RWPE2 (cell line): ENCODE measurements at regions not wholly inside any gene's neighbourhood (a gene's known extent, or its start where the extent isn't known, plus 50 kb on each side); places are given as distances from the start of the nearest gene placed in this dataset.

ENCODE experiments used
- ATAC-seq: fragments of 200-7000 bp; cut with Tn5 transposase; 3 replicates; pipeline ENCODE4 v1.9.1; 2021; ENCODE audit warnings: low read depth
- DNase-seq: peaks from one replicate; pipeline ENCODE4 v3.0.0-alpha.2; 2020; ENCODE audit warnings: low spot score
- H3K27ac ChIP-seq: fragments of 450-650 bp; 2 replicates; pipeline ENCODE4 v1.5.1; 2017; ENCODE audit warnings: mild to moderate bottlenecking; ENCODE audit not compliant: poor library complexity, severe bottlenecking
- H3K27me3 ChIP-seq: fragments of 250-450 bp; sonication (Bioruptor Pico); 2 replicates; pipeline ENCODE4 v1.5.1; 2021; ENCODE audit warnings: mild to moderate bottlenecking, moderate library complexity; ENCODE audit not compliant: insufficient read depth, poor library complexity, severe bottlenecking
- H3K36me3 ChIP-seq: fragments of 250-450 bp; sonication (Bioruptor Pico); 2 replicates; pipeline ENCODE4 v1.5.1; 2020; ENCODE audit warnings: low read depth, mild to moderate bottlenecking, moderate library complexity
- H3K4me1 ChIP-seq: fragments of 250-450 bp; sonication (Bioruptor Pico); 2 replicates; pipeline ENCODE4 v1.5.1; 2021; ENCODE audit warnings: mild to moderate bottlenecking, moderate library complexity; ENCODE audit not compliant: insufficient read depth, poor library complexity, severe bottlenecking
- H3K4me3 ChIP-seq: fragments of 250-450 bp; sonication (Bioruptor Pico); 2 replicates; pipeline ENCODE4 v1.5.1; 2021; ENCODE audit warnings: mild to moderate bottlenecking, moderate library complexity; ENCODE audit not compliant: severe bottlenecking
- H3K9me3 ChIP-seq: fragments of 250-450 bp; sonication (Bioruptor Pico); 2 replicates; pipeline ENCODE4 v1.5.1; 2021; ENCODE audit warnings: mild to moderate bottlenecking, moderate library complexity; ENCODE audit not compliant: severe bottlenecking
- TF ChIP-seq, protein P1 (sequence below): fragments of 450-650 bp; IDR thresholded peaks from one replicate; pipeline ENCODE4 v1.5.1; 2017; ENCODE audit warnings: mild to moderate bottlenecking, moderate library complexity; ENCODE audit not compliant: poor library complexity, severe bottlenecking

DNA sequence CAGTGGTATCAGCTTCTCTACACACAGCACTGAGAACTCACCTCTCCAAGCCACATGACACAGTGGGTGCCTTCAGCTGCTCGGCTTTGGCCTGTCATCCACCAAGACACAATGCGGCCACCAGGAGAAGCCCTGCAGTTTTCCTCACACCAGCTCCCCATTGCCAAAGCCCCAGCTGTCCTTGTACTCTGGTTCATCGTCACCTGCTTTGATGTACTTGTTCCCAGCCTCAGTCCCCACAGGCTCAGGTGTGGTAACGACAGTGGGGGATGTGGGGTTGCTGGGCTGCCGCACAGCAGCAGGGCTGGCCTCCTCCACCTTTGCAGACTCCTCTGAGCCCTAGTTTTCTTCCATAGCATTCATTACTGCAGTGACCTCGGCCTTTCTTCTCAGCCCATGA, 387.3 kb downstream of the MEIS1 start:
- no peak overlapping the region for H3K4me3 ChIP-seq

DNA sequence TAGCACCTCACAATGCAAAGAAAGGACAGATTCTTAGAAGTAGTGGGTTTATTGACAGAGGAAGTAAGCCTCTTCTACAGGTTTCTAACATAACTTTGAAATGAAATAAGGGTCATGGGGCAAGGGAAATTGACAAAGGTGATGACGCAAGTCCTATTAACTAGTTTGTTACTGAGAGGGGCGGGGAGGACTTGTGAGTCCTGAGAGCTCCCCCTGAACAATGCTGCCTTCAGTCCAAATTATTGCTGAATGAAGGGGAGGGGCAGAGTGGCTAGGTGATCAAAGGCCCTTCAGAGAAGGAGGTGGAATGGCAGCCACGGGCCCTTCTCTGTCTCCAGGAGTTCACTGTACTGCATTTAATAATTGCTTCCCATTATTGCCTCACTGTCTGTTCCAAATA, 390.0 kb downstream of the MEIS1 start:
- H3K27me3 ChIP-seq, result no peaks in the 10 kb centered on the region
- ATAC-seq, result no peak
- no peaks in the 10 kb centered on the region for H3K4me1 ChIP-seq
- TF ChIP-seq, protein P1, sequence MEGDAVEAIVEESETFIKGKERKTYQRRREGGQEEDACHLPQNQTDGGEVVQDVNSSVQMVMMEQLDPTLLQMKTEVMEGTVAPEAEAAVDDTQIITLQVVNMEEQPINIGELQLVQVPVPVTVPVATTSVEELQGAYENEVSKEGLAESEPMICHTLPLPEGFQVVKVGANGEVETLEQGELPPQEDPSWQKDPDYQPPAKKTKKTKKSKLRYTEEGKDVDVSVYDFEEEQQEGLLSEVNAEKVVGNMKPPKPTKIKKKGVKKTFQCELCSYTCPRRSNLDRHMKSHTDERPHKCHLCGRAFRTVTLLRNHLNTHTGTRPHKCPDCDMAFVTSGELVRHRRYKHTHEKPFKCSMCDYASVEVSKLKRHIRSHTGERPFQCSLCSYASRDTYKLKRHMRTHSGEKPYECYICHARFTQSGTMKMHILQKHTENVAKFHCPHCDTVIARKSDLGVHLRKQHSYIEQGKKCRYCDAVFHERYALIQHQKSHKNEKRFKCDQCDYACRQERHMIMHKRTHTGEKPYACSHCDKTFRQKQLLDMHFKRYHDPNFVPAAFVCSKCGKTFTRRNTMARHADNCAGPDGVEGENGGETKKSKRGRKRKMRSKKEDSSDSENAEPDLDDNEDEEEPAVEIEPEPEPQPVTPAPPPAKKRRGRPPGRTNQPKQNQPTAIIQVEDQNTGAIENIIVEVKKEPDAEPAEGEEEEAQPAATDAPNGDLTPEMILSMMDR, result no peak
- no peak overlapping the region for H3K4me3 ChIP-seq
- no peak for DNase-seq
- no peaks in the 10 kb centered on the region for H3K9me3 ChIP-seq
- H3K27ac ChIP-seq, result no peak overlapping the region
- no peaks in the 10 kb centered on the region for H3K36me3 ChIP-seq

More for the DNA sequence above, 387.3 kb downstream of the MEIS1 start:
- no peaks in the 10 kb centered on the region for H3K4me1 ChIP-seq
- TF ChIP-seq, protein P1, result no peak
- DNase-seq, result no peak
- H3K9me3 ChIP-seq, result no peaks in the 10 kb centered on the region
- no peaks in the 10 kb centered on the region for H3K36me3 ChIP-seq
- no peak for ATAC-seq
- H3K27me3 ChIP-seq, result no peaks in the 10 kb centered on the region
- H3K27ac ChIP-seq, result no peak overlapping the region

DNA sequence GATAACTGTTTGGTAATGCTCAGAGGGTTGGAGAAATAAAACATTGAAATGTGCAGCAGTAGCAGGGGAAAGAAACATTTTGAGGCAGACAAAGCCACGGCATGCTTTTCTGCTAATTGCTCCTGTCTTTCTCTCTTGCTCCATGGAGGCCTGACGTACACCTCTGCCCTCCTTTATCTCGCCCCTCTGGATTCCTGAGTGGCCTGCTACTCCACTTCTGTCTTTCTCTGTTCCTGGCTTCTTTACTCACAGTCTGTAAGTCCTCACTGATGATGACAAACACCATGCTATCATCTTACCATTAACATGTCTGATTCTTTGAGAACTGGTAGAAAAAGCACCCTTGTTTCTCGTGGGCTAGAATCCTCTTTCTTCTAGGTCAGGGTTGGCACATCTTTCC, 392.9 kb downstream of the MEIS1 start:
- no peak for ATAC-seq
- Histone ChIP-seq H3K27me3 (no peaks in the 10 kb centered on the region), H3K9me3 (no peaks in the 10 kb centered on the region), H3K27ac (no peak overlapping the region), H3K4me1 (no peaks in the 10 kb centered on the region), H3K4me3 (no peak overlapping the region), H3K36me3 (no peaks in the 10 kb centered on the region)
- TF ChIP-seq, protein P1, result no peak
- no peak for DNase-seq

- ATAC-seq (no peak), DNase-seq (no peak)
- no peak overlapping the region for H3K4me3 ChIP-seq
- no peaks in the 10 kb centered on the region for H3K27me3 ChIP-seq
- H3K4me1 ChIP-seq, result no peaks in the 10 kb centered on the region
- no peaks in the 10 kb centered on the region for H3K9me3 ChIP-seq
- no peaks in the 10 kb centered on the region for H3K36me3 ChIP-seq
- H3K27ac ChIP-seq, result no peak overlapping the region
- TF ChIP-seq, protein P1, result no peak
Observed at GRCh38 chr2:66828876-66829275, 394.0 kb downstream of the MEIS1 start.

DNA sequence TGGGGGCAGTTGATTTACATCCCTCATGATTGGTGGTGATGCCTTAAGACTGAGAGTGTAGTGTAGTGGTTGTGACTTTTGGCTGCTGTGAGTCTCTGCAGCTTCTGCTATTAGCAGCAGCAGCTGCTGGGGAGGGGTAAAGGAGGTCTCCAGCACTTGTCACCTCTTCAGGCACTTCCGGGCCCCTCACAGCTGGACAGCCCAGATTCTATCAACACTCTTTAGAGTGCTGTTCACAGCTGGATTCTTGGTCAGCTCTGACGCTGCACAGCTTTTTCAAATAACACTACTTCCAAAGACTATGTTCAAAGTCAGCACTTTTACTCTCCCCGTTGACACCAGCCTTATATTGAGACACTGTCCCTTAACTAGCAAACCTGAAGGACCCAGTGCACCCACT, 396.0 kb downstream of the MEIS1 start:
- Histone ChIP-seq H3K27me3 (no peaks in the 10 kb centered on the region), H3K36me3 (no peaks in the 10 kb centered on the region), H3K27ac (no peak overlapping the region), H3K4me1 (no peaks in the 10 kb centered on the region), H3K4me3 (no peak overlapping the region), H3K9me3 (no peaks in the 10 kb centered on the region)
- TF ChIP-seq, protein P1, result no peak
- no peak for ATAC-seq
- DNase-seq, result no peak
